K562 (cell line): ENCODE measurements at regions not wholly inside any gene's neighbourhood (a gene's known extent, or its start where the extent isn't known, plus 50 kb on each side); places are given as distances from the start of the nearest gene placed in this dataset.

Source experiments
- ATAC-seq: fragments of 200-7000 bp; cut with Tn5 transposase; 3 replicates; pipeline ENCODE4 v1.9.1; 2020; ENCODE audit warnings: moderate library complexity
- BruUV-seq: library from RNA; stranded (reverse); fragments of 400-500 nt; replicated peaks from 2 replicates; lab custom pipeline; 2021; lab: Mats Ljungman, UMichigan
- CTCF ChIA-PET: fragments of 300-600 bp; formaldehyde crosslinking; extraction: SDS; loops from one replicate; lab custom pipeline; 2021; ENCODE audit warnings: low intra/inter-chr PET ratio; lab: Yijun Ruan, JAX
- POLR2A ChIA-PET: fragments of 300-600, 350-650 bp; sonication (Branson Sonifier 250); formaldehyde crosslinking; extraction: SDS; loops from one replicate; lab custom pipeline; 2021; ENCODE audit warnings: antibody characterized with exemption, inconsistent platforms; lab: Yijun Ruan, JAX
- DNase-seq, 4 experiments: peaks; one replicate each; pipeline versions ENCODE4 v3.0.0 to v3.0.0-alpha.2; 2011 to 2018; ENCODE audit warnings: low spot score in 3 of 4, mixed read lengths in 3 of 4; ENCODE audit errors: extremely low read depth in 1 of 4
- FAIRE-seq: peaks from 2 replicates; lab custom pipeline; 2011; peaks lifted over from hg19 to GRCh38; lab: Jason Lieb, UNC
- H2AFZ ChIP-seq: 2 replicates; pipeline ENCODE4 v1.6.0; 2011; ENCODE audit warnings: low read depth, low read length, control low read depth, inconsistent platforms
- H3K27ac ChIP-seq: fragments of 200-600 bp; 3 replicates; pipeline ENCODE4 v1.8.0; 2011; ENCODE audit warnings: low read depth, mild to moderate bottlenecking, control low read depth, inconsistent platforms, low read length, moderate library complexity, mixed read lengths; ENCODE audit errors: extremely low read depth
- H3K27me3 ChIP-seq, 2 experiments: fragments of 300-600 bp in 1 of 2; 2 replicates in 1 of 2; 3 replicates in 1 of 2; pipeline versions ENCODE4 v1.6.0 to v1.8.0; 2011; ENCODE audit warnings: inconsistent platforms in 2 of 2, low read length in 2 of 2, mild to moderate bottlenecking in 1 of 2, mixed read lengths in 1 of 2, moderate library complexity in 1 of 2; ENCODE audit not compliant: control insufficient read depth in 2 of 2, insufficient read depth in 2 of 2
- H3K36me3 ChIP-seq: fragments of 300-600 bp; 3 replicates; pipeline ENCODE4 v1.8.0; 2011; ENCODE audit warnings: mild to moderate bottlenecking, low read length, inconsistent platforms; ENCODE audit not compliant: control insufficient read depth, insufficient read depth
- H3K4me1 ChIP-seq, 2 experiments: fragments of 200-600 bp in 1 of 2; replicated peaks in 1 of 2; 2 replicates in 1 of 2; 3 replicates in 1 of 2; pipeline versions ENCODE4 v1.5.1 to v1.8.0; 2011; ENCODE audit warnings: inconsistent platforms in 2 of 2, low read length in 2 of 2, mild to moderate bottlenecking in 1 of 2, mixed read lengths in 1 of 2, moderate library complexity in 1 of 2; ENCODE audit not compliant: control insufficient read depth in 2 of 2, insufficient read depth in 2 of 2
- H3K4me2 ChIP-seq: 2 replicates; pipeline ENCODE4 v1.6.1; 2011; ENCODE audit warnings: low read length, control low read depth, inconsistent platforms, mixed read lengths; ENCODE audit not compliant: insufficient read depth
- H3K4me3 ChIP-seq: fragments of 200-600 bp; sonication (generic), shearing (Covaris generic); 2 replicates; pipeline ENCODE4 v1.5.1; 2016; ENCODE audit warnings: control low read depth, inconsistent platforms
- H3K79me2 ChIP-seq: fragments of 200-600 bp; 3 replicates; pipeline ENCODE4 v1.8.0; 2011; ENCODE audit warnings: low read length, inconsistent platforms; ENCODE audit not compliant: control insufficient read depth, insufficient read depth
- H3K9ac ChIP-seq, 2 experiments: 2 replicates each; pipeline versions ENCODE4 v1.6.0 to v1.6.1; 2011; ENCODE audit warnings: low read depth in 2 of 2, low read length in 2 of 2, control low read depth in 1 of 2, inconsistent platforms in 1 of 2, mild to moderate bottlenecking in 1 of 2, mixed read lengths in 1 of 2; ENCODE audit not compliant: insufficient read depth in 1 of 2
- H3K9me1 ChIP-seq: one replicate; pipeline ENCODE4 v1.6.0; 2011; ENCODE audit warnings: inconsistent platforms, mild to moderate bottlenecking, low read length, moderate library complexity; ENCODE audit not compliant: control insufficient read depth, insufficient read depth
- H3K9me3 ChIP-seq: replicated peaks from 2 replicates; pipeline ENCODE4 v1.5.1; 2011; ENCODE audit warnings: low read depth, low read length, inconsistent platforms; ENCODE audit not compliant: control insufficient read depth, insufficient read depth
- H4K20me1 ChIP-seq: replicated peaks from 2 replicates; pipeline ENCODE4 v1.6.1; 2011; ENCODE audit warnings: low read length, inconsistent platforms, mixed read lengths; ENCODE audit not compliant: control insufficient read depth, insufficient read depth
- ARID2 ChIP-seq: fragments of 450-650 bp; IDR thresholded peaks from 2 replicates; pipeline ENCODE4 v1.6.1; 2017; ENCODE audit warnings: antibody characterized with exemption, mild to moderate bottlenecking
- FOXJ3 ChIP-seq: sonication (generic); formaldehyde crosslinking; IDR thresholded peaks from 2 replicates; pipeline ENCODE4 v1.4.0; 2020; ENCODE audit warnings: mild to moderate bottlenecking, missing genetic modification reagents
- KHSRP ChIP-seq: fragments of 450-650 bp; IDR thresholded peaks from 2 replicates; pipeline ENCODE4 v1.6.1; 2017
- MEF2D ChIP-seq: conservative IDR thresholded peaks from 2 replicates; pipeline ENCODE4 v1.6.1; 2016; ENCODE audit warnings: low read depth, missing genetic modification characterization, missing compliant biosample characterization
- SIRT6 ChIP-seq: IDR thresholded peaks from one replicate; pipeline ENCODE4 v1.6.1; 2012; ENCODE audit warnings: low read depth, mild to moderate bottlenecking, control low read depth, inconsistent platforms, low read length, moderate library complexity
- SMC3 ChIP-seq: conservative IDR thresholded peaks from 2 replicates; pipeline ENCODE4 v1.6.1; 2011; ENCODE audit warnings: low read depth, low read length, improper control_type of control experiment; ENCODE audit not compliant: insufficient read depth
- STAG1 ChIP-seq: sonication (generic); formaldehyde crosslinking; IDR thresholded peaks from 2 replicates; pipeline ENCODE4 v1.5.0; 2020; ENCODE audit warnings: missing genetic modification reagents, borderline replicate concordance
- ZFP1 ChIP-seq: fragments of 450-650 bp; formaldehyde crosslinking; IDR thresholded peaks from 2 replicates; pipeline ENCODE4 v1.4.0; 2020; ENCODE audit warnings: mild to moderate bottlenecking, mixed read lengths
- ZKSCAN8 ChIP-seq: fragments of 200-800 bp; sonication (Bioruptor generic); IDR thresholded peaks from 2 replicates; pipeline ENCODE4 v1.6.1; 2016; ENCODE audit warnings: missing genetic modification characterization, missing compliant biosample characterization
- ZNF224 ChIP-seq: sonication (generic); formaldehyde crosslinking; IDR thresholded peaks from 2 replicates; pipeline ENCODE4 v1.8.0; 2022; ENCODE audit warnings: mild to moderate bottlenecking, missing genetic modification reagents
- ZNF696 ChIP-seq: fragments of 250-450 bp; sonication (Bioruptor Pico); conservative IDR thresholded peaks from 2 replicates; pipeline ENCODE4 v1.4.0; 2020; ENCODE audit warnings: mild to moderate bottlenecking, moderate library complexity
- ZNF76 ChIP-seq: fragments of 250-450 bp; sonication (Bioruptor Pico); IDR thresholded peaks from 2 replicates; pipeline ENCODE4 v1.4.0; 2020; ENCODE audit warnings: mild to moderate bottlenecking, moderate library complexity, borderline replicate concordance
- WGBS: fragments of 100-300 bp; shearing (Covaris generic); methylation state at CpG from one replicate; pipeline ENCODE4 v1.1.6; 2016; ENCODE audit warnings: low coverage, mixed read lengths; ENCODE audit not compliant: insufficient coverage; ENCODE audit errors: missing lambda C conversion rate; 5-methylcytosine and 5-hydroxymethylcytosine counted together
- in situ Hi-C: fragments of 300-500 bp; cut with MboI; formaldehyde crosslinking; loops from 4 replicates; pipeline ENCODE4 v1.15.0; 2018; ENCODE audit warnings: inconsistent platforms, mixed read lengths
- intact Hi-C: fragments of 100-400 bp; cut with micrococcal nuclease; formaldehyde crosslinking; loops from 2 replicates; pipeline ENCODE4 v1.14.2; 2022
- TF ChIP-seq, protein P1 (sequence below), 2 experiments: fragments of 250-450 bp in 1 of 2; fragments of 450-650 bp in 1 of 2; sonication (Bioruptor Pico) in 1 of 2; IDR thresholded peaks; 2 replicates each; pipeline versions ENCODE4 v1.6.1 to v1.8.0; 2016 to 2021; ENCODE audit warnings: mild to moderate bottlenecking in 2 of 2, moderate library complexity in 2 of 2, missing compliant biosample characterization in 1 of 2, missing genetic modification characterization in 1 of 2
- TF ChIP-seq, protein P2 (sequence below): fragments of 250-450 bp; sonication (Bioruptor Pico); IDR thresholded peaks from 2 replicates; pipeline ENCODE4 v1.8.0; 2022; ENCODE audit warnings: inconsistent platforms, mild to moderate bottlenecking, moderate library complexity, borderline replicate concordance
- TF ChIP-seq, protein P3 (sequence below): fragments of 250-450 bp; sonication (Bioruptor Pico); IDR thresholded peaks from 2 replicates; pipeline ENCODE4 v1.5.0; 2020; ENCODE audit warnings: mild to moderate bottlenecking, borderline replicate concordance

DNA sequence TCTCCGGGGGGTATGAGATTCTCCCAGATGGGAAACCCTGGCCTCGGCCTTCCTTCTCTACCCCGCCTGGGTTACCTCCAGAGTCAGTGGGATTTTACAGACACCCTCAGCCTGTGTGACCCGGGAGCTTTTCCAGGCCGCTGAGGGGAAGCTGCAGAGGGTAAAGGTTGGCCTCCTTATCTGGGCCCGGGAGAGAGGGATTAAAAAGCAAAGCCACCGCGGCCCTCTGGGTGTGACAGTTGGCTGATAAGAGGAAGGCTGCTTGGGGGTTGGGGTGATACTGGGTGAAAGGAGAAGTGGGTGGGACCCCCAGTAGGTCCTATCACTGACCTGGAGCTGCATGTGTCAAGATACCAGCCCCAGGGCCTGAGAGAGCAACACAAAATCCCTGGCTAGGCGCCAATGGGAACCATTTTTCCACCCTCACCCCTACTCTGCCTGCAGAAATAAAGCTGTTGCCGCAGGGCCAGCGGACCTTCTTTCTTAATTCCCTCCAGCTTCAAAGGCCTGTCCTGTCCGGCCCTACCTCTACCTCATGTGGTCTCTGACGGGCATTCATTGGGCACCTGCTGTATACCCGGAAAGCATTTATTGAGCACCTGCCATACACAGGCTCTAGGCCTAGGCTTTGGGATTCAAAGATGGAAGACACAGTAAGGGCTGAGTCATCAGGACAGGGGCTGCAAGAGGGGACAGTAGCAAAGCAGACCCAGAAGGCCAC is 77.6 kb upstream of the GSE1 start:
- ATAC-seq (peak; percentile 94), DNase-seq (peak; percentile 99 to 100 (median 99)), FAIRE-seq (peak; percentile 100)
- POLR2A ChIA-PET: interaction anchor here (0.5 to 7.2 kb wide), 20 partner anchors 10 to 202 kb away, joined by 3 to 122 read pairs (median 3); no protein-coding TSS in a partner anchor
- peaks cover 8% of the 10 kb centered on the region for H3K9me3 ChIP-seq
- H2AFZ ChIP-seq: peak overlapping the region; percentile 51
- peak overlapping the region; percentile 4; the same call in 1 of the 2 replicates for H3K4me3 ChIP-seq
- peak overlapping the region; percentile 80 for H3K27ac ChIP-seq
- in situ Hi-C loops: no loop called here
- no peaks in the 10 kb centered on the region for H3K27me3 ChIP-seq
- peaks cover 49% of the 10 kb centered on the region for H3K79me2 ChIP-seq
- peak overlapping the region; percentile 60 to 89 for H3K9ac ChIP-seq
- H3K4me1 ChIP-seq: peaks cover 47 to 71% of the 10 kb centered on the region in 2 experiments
- peak overlapping the region; percentile 77 for H3K4me2 ChIP-seq
- intact Hi-C loops: loop anchor here (1.0 kb wide), 1 partner anchor 18 kb away; no protein-coding TSS in a partner anchor
- under 1% methylated on average over 14 of the region's 14 CpGs for WGBS
- peaks cover 7% of the 10 kb centered on the region for H3K9me1 ChIP-seq
- CTCF ChIA-PET: no interaction called here
- BruUV-seq: no TSS peak
- peaks cover 18% of the 10 kb centered on the region; the same call in 2 of the 3 replicates for H3K36me3 ChIP-seq
- no peaks in the 10 kb centered on the region for H4K20me1 ChIP-seq
- TF ChIP-seq ZFP1 (CRISPR knock-in tag) (peak; percentile 61), STAG1 (CRISPR knock-in tag) (no peak), SMC3 (no peak; the same call in 1 of the 2 replicates), ZNF224 (CRISPR knock-in tag) (no peak), MEF2D (tag) (peak; percentile 70), FOXJ3 (CRISPR knock-in tag) (no peak), ZNF696 (CRISPR knock-in tag) (no peak), ZNF76 (CRISPR knock-in tag) (peak; percentile 67; the same call in 1 of the 2 replicates), KHSRP (peak; percentile 78), ARID2 (no peak), ZKSCAN8 (CRISPR knock-in tag) (peak; percentile 100), SIRT6 (no peak)
- TF ChIP-seq, protein P1, sequence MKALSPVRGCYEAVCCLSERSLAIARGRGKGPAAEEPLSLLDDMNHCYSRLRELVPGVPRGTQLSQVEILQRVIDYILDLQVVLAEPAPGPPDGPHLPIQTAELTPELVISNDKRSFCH (CRISPR knock-in tag; IDR thresholded peaks at IDR 0.05): 0 out of 2 replicates have a peak, but pooled peaks have one; percentile 62
- TF ChIP-seq, protein P1 (tag; IDR thresholded peaks at IDR 0.05): peak; percentile 91
- TF ChIP-seq, protein P2, sequence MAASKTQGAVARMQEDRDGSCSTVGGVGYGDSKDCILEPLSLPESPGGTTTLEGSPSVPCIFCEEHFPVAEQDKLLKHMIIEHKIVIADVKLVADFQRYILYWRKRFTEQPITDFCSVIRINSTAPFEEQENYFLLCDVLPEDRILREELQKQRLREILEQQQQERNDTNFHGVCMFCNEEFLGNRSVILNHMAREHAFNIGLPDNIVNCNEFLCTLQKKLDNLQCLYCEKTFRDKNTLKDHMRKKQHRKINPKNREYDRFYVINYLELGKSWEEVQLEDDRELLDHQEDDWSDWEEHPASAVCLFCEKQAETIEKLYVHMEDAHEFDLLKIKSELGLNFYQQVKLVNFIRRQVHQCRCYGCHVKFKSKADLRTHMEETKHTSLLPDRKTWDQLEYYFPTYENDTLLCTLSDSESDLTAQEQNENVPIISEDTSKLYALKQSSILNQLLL: no peak
- TF ChIP-seq, protein P3, sequence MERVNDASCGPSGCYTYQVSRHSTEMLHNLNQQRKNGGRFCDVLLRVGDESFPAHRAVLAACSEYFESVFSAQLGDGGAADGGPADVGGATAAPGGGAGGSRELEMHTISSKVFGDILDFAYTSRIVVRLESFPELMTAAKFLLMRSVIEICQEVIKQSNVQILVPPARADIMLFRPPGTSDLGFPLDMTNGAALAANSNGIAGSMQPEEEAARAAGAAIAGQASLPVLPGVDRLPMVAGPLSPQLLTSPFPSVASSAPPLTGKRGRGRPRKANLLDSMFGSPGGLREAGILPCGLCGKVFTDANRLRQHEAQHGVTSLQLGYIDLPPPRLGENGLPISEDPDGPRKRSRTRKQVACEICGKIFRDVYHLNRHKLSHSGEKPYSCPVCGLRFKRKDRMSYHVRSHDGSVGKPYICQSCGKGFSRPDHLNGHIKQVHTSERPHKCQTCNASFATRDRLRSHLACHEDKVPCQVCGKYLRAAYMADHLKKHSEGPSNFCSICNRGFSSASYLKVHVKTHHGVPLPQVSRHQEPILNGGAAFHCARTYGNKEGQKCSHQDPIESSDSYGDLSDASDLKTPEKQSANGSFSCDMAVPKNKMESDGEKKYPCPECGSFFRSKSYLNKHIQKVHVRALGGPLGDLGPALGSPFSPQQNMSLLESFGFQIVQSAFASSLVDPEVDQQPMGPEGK (CRISPR knock-in tag): peak; percentile 63; the same call in 1 of the 2 replicates
